ENCODE measurements at regions not wholly inside any gene's neighbourhood (a gene's known extent, or its start where the extent isn't known, plus 50 kb on each side); places are given as distances from the start of the nearest gene placed in this dataset.

- TF ChIP-seq CTCF (IDR thresholded peaks at IDR 0.05) = no peak
- TF ChIP-seq POLR2AphosphoS5 (IDR thresholded peaks at IDR 0.05; ENCODE audit: low read depth, low read length) = no peak
- no peak for TF ChIP-seq SIN3A (IDR thresholded peaks at IDR 0.05; ENCODE audit: borderline replicate concordance, insufficient read depth, low read depth, low read length)
- TF ChIP-seq, protein P1, sequence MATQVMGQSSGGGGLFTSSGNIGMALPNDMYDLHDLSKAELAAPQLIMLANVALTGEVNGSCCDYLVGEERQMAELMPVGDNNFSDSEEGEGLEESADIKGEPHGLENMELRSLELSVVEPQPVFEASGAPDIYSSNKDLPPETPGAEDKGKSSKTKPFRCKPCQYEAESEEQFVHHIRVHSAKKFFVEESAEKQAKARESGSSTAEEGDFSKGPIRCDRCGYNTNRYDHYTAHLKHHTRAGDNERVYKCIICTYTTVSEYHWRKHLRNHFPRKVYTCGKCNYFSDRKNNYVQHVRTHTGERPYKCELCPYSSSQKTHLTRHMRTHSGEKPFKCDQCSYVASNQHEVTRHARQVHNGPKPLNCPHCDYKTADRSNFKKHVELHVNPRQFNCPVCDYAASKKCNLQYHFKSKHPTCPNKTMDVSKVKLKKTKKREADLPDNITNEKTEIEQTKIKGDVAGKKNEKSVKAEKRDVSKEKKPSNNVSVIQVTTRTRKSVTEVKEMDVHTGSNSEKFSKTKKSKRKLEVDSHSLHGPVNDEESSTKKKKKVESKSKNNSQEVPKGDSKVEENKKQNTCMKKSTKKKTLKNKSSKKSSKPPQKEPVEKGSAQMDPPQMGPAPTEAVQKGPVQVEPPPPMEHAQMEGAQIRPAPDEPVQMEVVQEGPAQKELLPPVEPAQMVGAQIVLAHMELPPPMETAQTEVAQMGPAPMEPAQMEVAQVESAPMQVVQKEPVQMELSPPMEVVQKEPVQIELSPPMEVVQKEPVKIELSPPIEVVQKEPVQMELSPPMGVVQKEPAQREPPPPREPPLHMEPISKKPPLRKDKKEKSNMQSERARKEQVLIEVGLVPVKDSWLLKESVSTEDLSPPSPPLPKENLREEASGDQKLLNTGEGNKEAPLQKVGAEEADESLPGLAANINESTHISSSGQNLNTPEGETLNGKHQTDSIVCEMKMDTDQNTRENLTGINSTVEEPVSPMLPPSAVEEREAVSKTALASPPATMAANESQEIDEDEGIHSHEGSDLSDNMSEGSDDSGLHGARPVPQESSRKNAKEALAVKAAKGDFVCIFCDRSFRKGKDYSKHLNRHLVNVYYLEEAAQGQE (IDR thresholded peaks at IDR 0.05; ENCODE audit: insufficient read depth in 1 of 2, low read depth in 2 of 2, low read length in 1 of 2) = no peak
Observed at GRCh38 chr2:9753665-9754531, 89.4 kb upstream of the TAF1B start.

Measured in Panc1 (cell line).